Testis (tissue), 2 donors: ENCODE measurements at regions not wholly inside any gene's neighbourhood (a gene's known extent, or its start where the extent isn't known, plus 50 kb on each side); places are given as distances from the start of the nearest gene placed in this dataset.

Experiments used
- CTCF ChIP-seq, 3 experiments: fragments of 450-650 bp in 2 of 3; fragments of 200-600 bp in 1 of 3; sonication (generic) in 1 of 3; IDR thresholded peaks; one replicate each; pipeline ENCODE4 v1.5.1; 2016 to 2019; ENCODE audit warnings: antibody characterized with exemption in 3 of 3, mild to moderate bottlenecking in 2 of 3, moderate library complexity in 1 of 3
- POLR2A ChIP-seq: fragments of 450-650 bp; IDR thresholded peaks from one replicate; pipeline ENCODE4 v1.6.1; 2017; ENCODE audit warnings: antibody characterized with exemption, mild to moderate bottlenecking, moderate library complexity

- TF ChIP-seq POLR2A (no peak), CTCF (IDR thresholded peaks at IDR 0.05) (no peak)
Measured at GRCh38 chr18:29648891-29649290, 1393.7 kb downstream of the DSC3 start.
